ENCODE measurements at regions not wholly inside any gene's neighbourhood (a gene's known extent, or its start where the extent isn't known, plus 50 kb on each side); places are given as distances from the start of the nearest gene placed in this dataset.
"Not testable (repeated sequence)": the region's sequence is repeated elsewhere in the genome, so short reads cannot be mapped to it uniquely, and the experiment has no call there.

- TF ChIP-seq ZNF425 (CRISPR knock-in tag; conservative IDR thresholded peaks at IDR 0.05): no peak
- TF ChIP-seq FOXJ3 (CRISPR knock-in tag; IDR thresholded peaks at IDR 0.05; ENCODE audit: borderline replicate concordance): no peak
- TF ChIP-seq USF2 (CRISPR knock-in tag; IDR thresholded peaks at IDR 0.05): no peak
- TF ChIP-seq SOX15 (CRISPR knock-in tag; IDR thresholded peaks at IDR 0.05): no peak
- no peak for TF ChIP-seq ZNF671 (CRISPR knock-in tag; IDR thresholded peaks at IDR 0.05)
These were observed 224.8 kb downstream of the RPLP1 start (continued) for GRCh38 chr15:69677403-69677802.

- H3K27ac Mint-ChIP-seq: no peak overlapping the region
- H3K9me3 Mint-ChIP-seq: peaks cover 19% of the 10 kb centered on the region
- H3K4me1 Mint-ChIP-seq: peaks cover 11% of the 10 kb centered on the region
- POLR2A ChIA-PET: no interaction called here
- H3K4me3 Mint-ChIP-seq: no peak overlapping the region
- ATAC-seq (no peak), DNase-seq (ENCODE audit: low spot score) (no peak)
- H3K36me3 Mint-ChIP-seq: peaks cover 7% of the 10 kb centered on the region
- H3K27me3 Mint-ChIP-seq (ENCODE audit: low read depth): no peaks in the 10 kb centered on the region; the same call in 1 of the 2 replicates
- no peak for TF ChIP-seq MLX (CRISPR knock-in tag; IDR thresholded peaks at IDR 0.05)
- TF ChIP-seq STAT6 (CRISPR knock-in tag; conservative IDR thresholded peaks at IDR 0.05; ENCODE audit: low read depth): no peak
- TF ChIP-seq ZNF121 (CRISPR knock-in tag; IDR thresholded peaks at IDR 0.05): no peak
- TF ChIP-seq TEAD4 (CRISPR knock-in tag; IDR thresholded peaks at IDR 0.05): no peak
- TF ChIP-seq NR3C1 (CRISPR knock-in tag; conservative IDR thresholded peaks at IDR 0.05; ENCODE audit: low read depth): no peak
- no peak for TF ChIP-seq ATF1 (CRISPR knock-in tag; IDR thresholded peaks at IDR 0.05)
- no peak for TF ChIP-seq HMGA2 (CRISPR knock-in tag; IDR thresholded peaks at IDR 0.05)
- CTCF ChIA-PET: no interaction called here
These were observed 227.1 kb downstream of the RPLP1 start for GRCh38 chr15:69679623-69680228.

- Mint-ChIP-seq H3K36me3 (peaks cover 23% of the 10 kb centered on the region), H3K9me3 (peaks cover 44% of the 10 kb centered on the region)
- H3K4me1 Mint-ChIP-seq; ATAC-seq; H3K27ac Mint-ChIP-seq; DNase-seq (ENCODE audit: low spot score); H3K27me3 Mint-ChIP-seq (ENCODE audit: low read depth); CTCF ChIA-PET; H3K4me3 Mint-ChIP-seq; POLR2A ChIA-PET: not testable (repeated sequence)
These were observed 232.2 kb downstream of the RPLP1 start for GRCh38 chr15:69684823-69685222.

GRCh38 chr15:69685512-69686452 is 233.2 kb downstream of the RPLP1 start:
- CTCF ChIA-PET: no interaction called here
- ATAC-seq: no peak
- Mint-ChIP-seq H3K36me3 (peaks cover 23% of the 10 kb centered on the region), H3K9me3 (peaks cover 50% of the 10 kb centered on the region), H3K4me1 (peaks cover 7% of the 10 kb centered on the region), H3K4me3 (no peak overlapping the region), H3K27me3 (ENCODE audit: low read depth) (peaks cover 3% of the 10 kb centered on the region; the same call in 1 of the 2 replicates), H3K27ac (no peak overlapping the region)
- no peak for DNase-seq (ENCODE audit: low spot score)
- POLR2A ChIA-PET: interaction anchor here (1.0 kb wide), 1 partner anchor 37 kb away, joined by 3 read pairs; no protein-coding TSS in a partner anchor
- TF ChIP-seq E2F5 (CRISPR knock-in tag; IDR thresholded peaks at IDR 0.05) (no peak), ZNF281 (CRISPR knock-in tag; IDR thresholded peaks at IDR 0.05) (no peak), TCF7 (CRISPR knock-in tag; IDR thresholded peaks at IDR 0.05; ENCODE audit: low read depth) (no peak), CREB1 (CRISPR knock-in tag; IDR thresholded peaks at IDR 0.05) (no peak), ATF3 (CRISPR knock-in tag; conservative IDR thresholded peaks at IDR 0.05) (no peak), SMAD3 (CRISPR knock-in tag; IDR thresholded peaks at IDR 0.05; ENCODE audit: borderline replicate concordance) (no peak)

Data from WTC11 (cell line).